ENCODE measurements at regions not wholly inside any gene's neighbourhood (a gene's known extent, or its start where the extent isn't known, plus 50 kb on each side); places are given as distances from the start of the nearest gene placed in this dataset.

- no peak overlapping the region for H3K4me3 ChIP-seq (ENCODE audit: low read length)
- no peak for DNase-seq (ENCODE audit: low read depth, low spot score)
Measured at GRCh38 chr2:234438305-234438977, 58.4 kb downstream of the ARL4C start.

- DNase-seq (ENCODE audit: low read depth, low spot score): no peak
- H3K4me3 ChIP-seq (ENCODE audit: low read length): no peak overlapping the region
Measured at GRCh38 chr2:234437642-234438304, 59.1 kb downstream of the ARL4C start.

GRCh38 chr2:234436482-234436837 lies 60.4 kb downstream of the ARL4C start:
- no peak overlapping the region for H3K4me3 ChIP-seq (ENCODE audit: low read length)
- no peak for DNase-seq (ENCODE audit: low read depth, low spot score)

GRCh38 chr2:234435836-234436481 lies 60.9 kb downstream of the ARL4C start:
- DNase-seq (ENCODE audit: low read depth, low spot score): no peak
- H3K4me3 ChIP-seq (ENCODE audit: low read length): no peak overlapping the region

- DNase-seq (ENCODE audit: low read depth, low spot score): no peak
- no peak overlapping the region for H3K4me3 ChIP-seq (ENCODE audit: low read length)
Measured at GRCh38 chr2:234433201-234433600, 63.7 kb downstream of the ARL4C start.

- no peak overlapping the region for H3K4me3 ChIP-seq (ENCODE audit: low read length)
- DNase-seq (ENCODE audit: low read depth, low spot score): no peak
Measured at GRCh38 chr2:234430871-234431270, 66.0 kb downstream of the ARL4C start.

- no peak overlapping the region for H3K4me3 ChIP-seq (ENCODE audit: low read length)
- DNase-seq (ENCODE audit: low read depth, low spot score): no peak
Measured at GRCh38 chr2:234429265-234429664, 67.6 kb downstream of the ARL4C start.

GRCh38 chr2:234427081-234428061 lies 69.5 kb downstream of the ARL4C start:
- DNase-seq (ENCODE audit: low read depth, low spot score): no peak

GRCh38 chr2:234426616-234427015 lies 70.3 kb downstream of the ARL4C start:
- peak overlapping the region; percentile 16 for H3K4me3 ChIP-seq (ENCODE audit: low read length)
- no peak for DNase-seq (ENCODE audit: low read depth, low spot score)

More at GRCh38 chr2:234427081-234428061, 69.5 kb downstream of the ARL4C start:
- no peak overlapping the region for H3K4me3 ChIP-seq (ENCODE audit: low read length)

- peak overlapping the region; percentile 16 for H3K4me3 ChIP-seq (ENCODE audit: low read length)
- DNase-seq (ENCODE audit: low read depth, low spot score): peak; percentile 99
Measured at GRCh38 chr2:234425639-234426603, 71.0 kb downstream of the ARL4C start.

- no peak for DNase-seq (ENCODE audit: low read depth, low spot score)
- H3K4me3 ChIP-seq (ENCODE audit: low read length): no peak overlapping the region
Measured at GRCh38 chr2:234423884-234424283, 73.0 kb downstream of the ARL4C start.

GRCh38 chr2:234422981-234423431 lies 73.9 kb downstream of the ARL4C start:
- peak; percentile 78 for DNase-seq (ENCODE audit: low read depth, low spot score)
- H3K4me3 ChIP-seq (ENCODE audit: low read length): no peak overlapping the region

GRCh38 chr2:234422273-234422732 lies 74.6 kb downstream of the ARL4C start:
- H3K4me3 ChIP-seq (ENCODE audit: low read length): no peak overlapping the region
- no peak for DNase-seq (ENCODE audit: low read depth, low spot score)

- DNase-seq (ENCODE audit: low read depth, low spot score): peak; percentile 77
- no peak overlapping the region for H3K4me3 ChIP-seq (ENCODE audit: low read length)
Measured at GRCh38 chr2:234420408-234420807, 76.5 kb downstream of the ARL4C start.

GRCh38 chr2:234419726-234420125 lies 77.2 kb downstream of the ARL4C start:
- no peak for DNase-seq (ENCODE audit: low read depth, low spot score)
- no peak overlapping the region for H3K4me3 ChIP-seq (ENCODE audit: low read length)

- H3K4me3 ChIP-seq (ENCODE audit: low read length): no peak overlapping the region
- DNase-seq (ENCODE audit: low read depth, low spot score): no peak
Measured at GRCh38 chr2:234415706-234416105, 81.2 kb downstream of the ARL4C start.

- no peak for DNase-seq (ENCODE audit: low read depth, low spot score)
- H3K4me3 ChIP-seq (ENCODE audit: low read length): no peak overlapping the region
Measured at GRCh38 chr2:234414596-234414995, 82.3 kb downstream of the ARL4C start.

GRCh38 chr2:234412726-234413125 lies 84.2 kb downstream of the ARL4C start:
- no peak for DNase-seq (ENCODE audit: low read depth, low spot score)
- H3K4me3 ChIP-seq (ENCODE audit: low read length): no peak overlapping the region
